Spleen (tissue), 11 donors: ENCODE measurements at regions not wholly inside any gene's neighbourhood (a gene's known extent, or its start where the extent isn't known, plus 50 kb on each side); places are given as distances from the start of the nearest gene placed in this dataset.

Experiments
- DNase-seq: peaks from one replicate; pipeline ENCODE4 v3.0.0-alpha.2; 2020
- H3K27ac ChIP-seq, 8 donors: fragments of 200-600 bp; sonication (generic) in 7 of 8; 1 replicate in 4 of 8; 2 replicates in 4 of 8; pipeline versions ENCODE4 v1.5.0 to v1.8.0; 2016 to 2021; ENCODE audit warnings: inconsistent platforms in 4 of 8, mild to moderate bottlenecking in 4 of 8, moderate library complexity in 1 of 8
- H3K27me3 ChIP-seq, 7 donors: fragments of 200-600 bp; sonication (generic) in 6 of 7; replicated peaks in 1 of 7; 1 replicate in 4 of 7; 2 replicates in 3 of 7; pipeline versions ENCODE4 v1.5.0 to v1.8.0; 2016 to 2021; ENCODE audit warnings: inconsistent platforms in 3 of 7, mild to moderate bottlenecking in 1 of 7
- H3K36me3 ChIP-seq, 6 donors: fragments of 200-600 bp; sonication (generic) in 5 of 6; 1 replicate in 4 of 6; 2 replicates in 2 of 6; pipeline versions ENCODE4 v1.5.0 to v1.8.0; 2016 to 2021; ENCODE audit warnings: inconsistent platforms in 2 of 6
- H3K4me1 ChIP-seq, 6 donors: fragments of 200-600 bp; sonication (generic) in 5 of 6; 1 replicate in 3 of 6; 2 replicates in 3 of 6; pipeline versions ENCODE4 v1.5.0 to v1.8.0; 2016 to 2021; ENCODE audit warnings: inconsistent platforms in 3 of 6
- H3K4me3 ChIP-seq, 8 donors: fragments of 200-600 bp; sonication (generic) in 7 of 8; 1 replicate in 4 of 8; 2 replicates in 4 of 8; pipeline versions ENCODE4 v1.5.0 to v1.8.0; 2016 to 2021; ENCODE audit warnings: inconsistent platforms in 4 of 8, mild to moderate bottlenecking in 4 of 8, moderate library complexity in 2 of 8
- H3K9me3 ChIP-seq, 8 donors: fragments of 200-600 bp; sonication (generic) in 7 of 8; 1 replicate in 4 of 8; 2 replicates in 4 of 8; pipeline versions ENCODE4 v1.5.0 to v1.8.0; 2016 to 2021; ENCODE audit warnings: inconsistent platforms in 4 of 8
- POLR2A ChIP-seq, 3 donors: fragments of 450-650 bp; IDR thresholded peaks; one replicate each; pipeline ENCODE4 v1.5.1; 2017; ENCODE audit warnings: antibody characterized with exemption in 3 of 3, mild to moderate bottlenecking in 1 of 3
- POLR2AphosphoS5 ChIP-seq, 3 donors: sonication (generic); formaldehyde crosslinking; IDR thresholded peaks; one replicate each; pipeline ENCODE4 v1.5.1; 2017; ENCODE audit warnings: antibody characterized with exemption in 3 of 3
- WGBS, 5 donors: extraction: QIAGEN DNeasy Blood & Tissue Kit in 3 of 5; methylation state at CpG; one replicate each; pipeline versions ENCODE4 v1.1.5 to v1.1.7; 2013 to 2018; 5-methylcytosine and 5-hydroxymethylcytosine counted together
- intact Hi-C: fragments of 100-400 bp; cut with DNase I; formaldehyde crosslinking; loops from one replicate; pipeline ENCODE4 v1.15.0; 2023; ENCODE audit warnings: low total_unique reads
- TF ChIP-seq, protein P1 (sequence below), 11 experiments: fragments of 200-600 bp in 7 of 11; fragments of 450-650 bp in 4 of 11; sonication (generic) in 4 of 11; IDR thresholded peaks in 8 of 11; conservative IDR thresholded peaks in 3 of 11; 1 replicate in 7 of 11; 2 replicates in 4 of 11; pipeline versions ENCODE4 v1.4.0 to v1.8.0; 2016 to 2021; ENCODE audit warnings: antibody characterized with exemption in 11 of 11, inconsistent platforms in 4 of 11, mild to moderate bottlenecking in 1 of 11
- donor health status: healthy with polysubstance abuse.
- donor health status: DM: no; HTN: no; CAD: no; lungs with moderate emphysema.
- donor health status: DM: no; HTN: no; CAD: no.
- donor health status: Bipolar disorder and iron deficiency.
- donor health status: healthy.
- donor health status: DM: no; HTN: no; CAD: no.
- donor health status: DM: yes; HTN: yes; CAD: no.

GRCh38 chr9:18281291-18281690, 192.7 kb upstream of the ADAMTSL1 start:
- TF ChIP-seq POLR2A (IDR thresholded peaks at IDR 0.05) (no peak), POLR2AphosphoS5 (IDR thresholded peaks at IDR 0.05) (no peak)
- TF ChIP-seq, protein P1, sequence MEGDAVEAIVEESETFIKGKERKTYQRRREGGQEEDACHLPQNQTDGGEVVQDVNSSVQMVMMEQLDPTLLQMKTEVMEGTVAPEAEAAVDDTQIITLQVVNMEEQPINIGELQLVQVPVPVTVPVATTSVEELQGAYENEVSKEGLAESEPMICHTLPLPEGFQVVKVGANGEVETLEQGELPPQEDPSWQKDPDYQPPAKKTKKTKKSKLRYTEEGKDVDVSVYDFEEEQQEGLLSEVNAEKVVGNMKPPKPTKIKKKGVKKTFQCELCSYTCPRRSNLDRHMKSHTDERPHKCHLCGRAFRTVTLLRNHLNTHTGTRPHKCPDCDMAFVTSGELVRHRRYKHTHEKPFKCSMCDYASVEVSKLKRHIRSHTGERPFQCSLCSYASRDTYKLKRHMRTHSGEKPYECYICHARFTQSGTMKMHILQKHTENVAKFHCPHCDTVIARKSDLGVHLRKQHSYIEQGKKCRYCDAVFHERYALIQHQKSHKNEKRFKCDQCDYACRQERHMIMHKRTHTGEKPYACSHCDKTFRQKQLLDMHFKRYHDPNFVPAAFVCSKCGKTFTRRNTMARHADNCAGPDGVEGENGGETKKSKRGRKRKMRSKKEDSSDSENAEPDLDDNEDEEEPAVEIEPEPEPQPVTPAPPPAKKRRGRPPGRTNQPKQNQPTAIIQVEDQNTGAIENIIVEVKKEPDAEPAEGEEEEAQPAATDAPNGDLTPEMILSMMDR (IDR thresholded peaks at IDR 0.05 in 8 of 11, conservative IDR thresholded peaks at IDR 0.05 in 3 of 11), result no peak
- peaks cover 0 to 25% (median 12%) of the 10 kb centered on the region in 8 donors for H3K9me3 ChIP-seq
- H3K27me3 ChIP-seq, result no peaks in the 10 kb centered on the region
- intact Hi-C loops, result no loop called here
- no peak overlapping the region for H3K4me3 ChIP-seq
- WGBS, 5 donors, result 84 to 94% (median 88%) methylated on average over 8 of the region's 8 CpGs
- no peak overlapping the region for H3K27ac ChIP-seq
- no peaks in the 10 kb centered on the region for H3K4me1 ChIP-seq
- DNase-seq, result no peak
- H3K36me3 ChIP-seq, result no peaks in the 10 kb centered on the region

DNA sequence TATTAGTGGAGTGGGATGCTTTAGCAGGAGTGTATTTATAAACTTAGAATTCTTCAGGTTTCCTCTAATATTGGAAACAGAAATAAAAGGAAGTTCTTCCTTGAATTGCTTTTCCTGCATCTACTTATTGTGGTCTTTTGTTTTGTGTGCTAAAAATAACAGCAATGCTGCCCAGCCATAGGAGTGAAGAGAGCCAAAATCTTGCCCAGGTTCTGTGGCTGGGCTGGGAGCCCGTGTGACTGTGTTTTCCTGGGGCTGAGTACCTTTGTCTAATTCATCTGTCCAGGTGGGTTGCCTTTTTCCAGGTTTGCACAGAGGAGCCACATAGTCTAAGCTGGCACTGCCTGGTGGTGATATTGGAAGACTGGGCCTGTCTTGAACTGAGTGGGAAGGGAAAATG, 179.7 kb upstream of the ADAMTSL1 start:
- DNase-seq, result no peak
- no peaks in the 10 kb centered on the region for H3K4me1 ChIP-seq
- H3K4me3 ChIP-seq, result no peak overlapping the region
- H3K36me3 ChIP-seq, result no peaks in the 10 kb centered on the region
- H3K27ac ChIP-seq, result no peak overlapping the region
- intact Hi-C loops, result no loop called here
- no peaks in the 10 kb centered on the region for H3K27me3 ChIP-seq
- TF ChIP-seq POLR2AphosphoS5 (IDR thresholded peaks at IDR 0.05) (no peak), POLR2A (IDR thresholded peaks at IDR 0.05) (no peak)
- TF ChIP-seq, protein P1 (IDR thresholded peaks at IDR 0.05 in 8 of 11, conservative IDR thresholded peaks at IDR 0.05 in 3 of 11), result no peak
- WGBS, 5 donors, result 25 to 49% (median 29%) methylated on average over 1 of the region's 1 CpG
- no peaks in the 10 kb centered on the region for H3K9me3 ChIP-seq

DNA sequence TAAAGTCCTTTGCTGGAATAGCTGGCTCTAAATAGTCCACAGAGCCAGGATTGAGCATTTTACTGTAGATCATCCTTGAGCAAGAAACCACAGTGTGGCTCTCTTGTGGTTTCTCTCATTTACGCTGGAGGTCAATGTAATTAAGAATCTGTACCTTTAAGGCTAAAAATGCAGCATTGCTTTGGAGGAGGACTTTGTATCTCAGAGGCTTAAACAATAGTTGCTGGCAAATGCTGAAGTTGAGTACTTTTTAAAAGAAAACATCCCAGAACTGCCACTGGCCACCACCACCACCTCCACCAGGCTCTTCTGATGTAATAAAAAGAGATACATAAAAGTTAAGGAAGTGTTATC, 177.3 kb upstream of the ADAMTSL1 start:
- 57 to 74% (median 71%) methylated on average over 1 of the region's 1 CpG for WGBS, 5 donors
- Histone ChIP-seq H3K4me1 (no peaks in the 10 kb centered on the region), H3K27ac (no peak overlapping the region), H3K27me3 (no peaks in the 10 kb centered on the region), H3K4me3 (no peak overlapping the region), H3K36me3 (no peaks in the 10 kb centered on the region), H3K9me3 (no peaks in the 10 kb centered on the region)
- TF ChIP-seq, protein P1 (IDR thresholded peaks at IDR 0.05 in 8 of 11, conservative IDR thresholded peaks at IDR 0.05 in 3 of 11), result no peak
- TF ChIP-seq POLR2A (IDR thresholded peaks at IDR 0.05) (no peak), POLR2AphosphoS5 (IDR thresholded peaks at IDR 0.05) (no peak)
- intact Hi-C loops, result no loop called here
- DNase-seq, result no peak

DNA sequence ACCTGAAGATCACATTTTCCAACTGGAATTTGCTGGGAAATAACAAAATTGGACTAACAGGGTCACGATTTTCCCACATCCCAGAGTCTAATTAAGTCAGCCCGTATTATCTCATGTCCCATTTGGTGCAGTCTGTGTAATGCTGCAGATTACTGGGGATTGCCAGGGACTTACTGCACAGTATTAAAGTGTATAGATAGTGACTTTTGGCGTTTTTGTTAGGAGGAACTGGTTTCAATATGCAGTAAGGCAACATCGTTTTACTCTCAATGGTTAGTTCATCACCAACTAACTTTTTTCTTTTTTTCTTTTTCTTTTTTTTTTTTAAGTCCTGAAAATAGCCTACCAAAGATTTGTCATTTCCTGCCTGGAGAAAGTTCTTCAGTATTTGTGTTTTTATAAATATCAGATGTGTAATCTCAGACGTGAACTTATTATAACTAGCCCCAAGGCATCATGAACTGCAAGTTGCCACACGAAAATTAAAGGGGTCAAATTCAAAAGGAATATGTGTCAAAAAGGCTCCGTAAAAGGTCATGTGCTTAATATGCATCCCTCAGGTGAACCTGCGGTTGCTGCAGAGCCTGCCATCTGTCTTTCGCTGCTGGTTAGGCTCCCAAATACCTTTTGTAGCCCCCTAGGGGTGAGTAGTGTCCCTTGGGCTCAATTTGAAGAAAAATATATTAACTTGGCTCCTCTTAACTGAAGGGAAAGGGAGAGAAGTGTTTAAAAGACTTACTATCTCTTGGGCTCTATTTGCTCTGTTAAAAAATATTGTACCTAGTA, 176.7 kb upstream of the ADAMTSL1 start:
- intact Hi-C loops, result no loop called here
- DNase-seq, result no peak
- TF ChIP-seq, protein P1 (IDR thresholded peaks at IDR 0.05 in 8 of 11, conservative IDR thresholded peaks at IDR 0.05 in 3 of 11), result no peak
- TF ChIP-seq POLR2A (IDR thresholded peaks at IDR 0.05) (no peak), POLR2AphosphoS5 (IDR thresholded peaks at IDR 0.05) (no peak)
- H3K4me1 ChIP-seq, result no peaks in the 10 kb centered on the region
- 52 to 72% (median 59%) methylated on average over 9 of the region's 9 CpGs for WGBS, 5 donors
- H3K4me3 ChIP-seq, result no peak overlapping the region
- H3K27me3 ChIP-seq, result no peaks in the 10 kb centered on the region
- no peak overlapping the region for H3K27ac ChIP-seq
- H3K36me3 ChIP-seq, result no peaks in the 10 kb centered on the region
- H3K9me3 ChIP-seq, result no peaks in the 10 kb centered on the region
